GM23338 (cell line): ENCODE measurements at regions not wholly inside any gene's neighbourhood (a gene's known extent, or its start where the extent isn't known, plus 50 kb on each side); places are given as distances from the start of the nearest gene placed in this dataset.

Experiments used
- ATAC-seq: fragments of 200-7000 bp; cut with Tn5 transposase; 3 replicates; pipeline ENCODE4 v1.9.1; 2020
- DNase-seq: peaks from one replicate; pipeline ENCODE4 v3.0.0-alpha.2; 2015; ENCODE audit warnings: low spot score
- H2AFZ ChIP-seq: fragments of 200-600 bp; sonication (generic); 2 replicates; pipeline ENCODE4 v1.8.0; 2016; ENCODE audit warnings: antibody characterized with exemption, mild to moderate bottlenecking, moderate library complexity
- H3F3A ChIP-seq: fragments of 200-600 bp; sonication (generic); replicated peaks from 2 replicates; pipeline ENCODE4 v1.8.0; 2017; ENCODE audit warnings: antibody characterized with exemption, mixed run types, low read depth
- H3K27ac ChIP-seq: fragments of 200-600 bp; sonication (generic); 2 replicates; pipeline ENCODE4 v1.6.1; 2016; ENCODE audit warnings: low read depth
- H3K27me3 ChIP-seq: fragments of 200-600 bp; sonication (generic); 2 replicates; pipeline ENCODE4 v1.8.0; 2016; ENCODE audit warnings: mild to moderate bottlenecking, mixed run types, moderate library complexity; ENCODE audit not compliant: insufficient read depth
- H3K36me3 ChIP-seq: fragments of 200-600 bp; sonication (generic); 2 replicates; pipeline ENCODE4 v1.8.0; 2016; ENCODE audit warnings: mild to moderate bottlenecking; ENCODE audit not compliant: insufficient read depth
- H3K4me1 ChIP-seq: fragments of 200-600 bp; sonication (generic); 2 replicates; pipeline ENCODE4 v1.8.0; 2016; ENCODE audit warnings: mild to moderate bottlenecking, moderate library complexity; ENCODE audit not compliant: insufficient read depth
- H3K4me2 ChIP-seq: fragments of 200-600 bp; sonication (generic); 2 replicates; pipeline ENCODE4 v1.7.1; 2017; ENCODE audit warnings: mixed run types
- H3K4me3 ChIP-seq: fragments of 200-600 bp; sonication (generic); 2 replicates; pipeline ENCODE4 v1.6.1; 2016; ENCODE audit warnings: mixed run types
- H3K79me2 ChIP-seq: fragments of 200-600 bp; sonication (generic); replicated peaks from 2 replicates; pipeline ENCODE4 v1.8.0; 2017; ENCODE audit warnings: mild to moderate bottlenecking; ENCODE audit not compliant: insufficient read depth
- H3K9me2 ChIP-seq: fragments of 200-600 bp; sonication (generic); 2 replicates; pipeline ENCODE4 v1.8.0; 2017; ENCODE audit not compliant: insufficient read depth
- H4K20me1 ChIP-seq: fragments of 200-600 bp; sonication (generic); replicated peaks from 2 replicates; pipeline ENCODE4 v1.8.0; 2017; ENCODE audit warnings: mild to moderate bottlenecking; ENCODE audit not compliant: insufficient read depth
- H3K27ac Mint-ChIP-seq: 2 replicates; pipeline ENCODE4 v1.8.0; 2020; ENCODE audit warnings: inconsistent platforms, mild to moderate bottlenecking, moderate library complexity, mixed read lengths
- H3K27me3 Mint-ChIP-seq: 3 replicates; pipeline ENCODE4 v1.8.0; 2022; ENCODE audit warnings: low read depth, mild to moderate bottlenecking, moderate library complexity, mixed read lengths, inconsistent platforms; ENCODE audit not compliant: insufficient read depth, poor library complexity
- H3K36me3 Mint-ChIP-seq: 3 replicates; pipeline ENCODE4 v1.8.0; 2021; ENCODE audit warnings: low read depth, mild to moderate bottlenecking, inconsistent platforms, moderate library complexity, mixed read lengths
- H3K4me1 Mint-ChIP-seq: 3 replicates; pipeline ENCODE4 v1.8.0; 2020; ENCODE audit warnings: mild to moderate bottlenecking, inconsistent platforms, mixed read lengths
- H3K4me3 Mint-ChIP-seq: 3 replicates; pipeline ENCODE4 v1.8.0; 2021; ENCODE audit warnings: moderate library complexity, mild to moderate bottlenecking, inconsistent platforms, mixed read lengths
- H3K9me3 Mint-ChIP-seq: 3 replicates; pipeline ENCODE4 v1.8.0; 2020; ENCODE audit warnings: moderate library complexity, mild to moderate bottlenecking, inconsistent platforms, mixed read lengths
- CREB1 ChIP-seq: fragments of 250-450 bp; sonication (Bioruptor Pico); IDR thresholded peaks from 2 replicates; pipeline ENCODE4 v1.5.0; 2020; ENCODE audit warnings: low read depth, mild to moderate bottlenecking, moderate library complexity
- EZH2 ChIP-seq: fragments of 200-600 bp; sonication (generic); IDR thresholded peaks from one replicate; pipeline ENCODE4 v1.8.0; 2017; ENCODE audit warnings: antibody characterized with exemption, mild to moderate bottlenecking, low read depth; ENCODE audit not compliant: unreplicated experiment
- JUNB ChIP-seq: IDR thresholded peaks from one replicate; pipeline ENCODE4 v1.6.1; 2016; ENCODE audit warnings: antibody characterized with exemption; ENCODE audit not compliant: unreplicated experiment
- NANOG ChIP-seq: IDR thresholded peaks from 2 replicates; pipeline ENCODE4 v1.6.1; 2016; ENCODE audit warnings: antibody characterized with exemption, borderline replicate concordance
- POLR2AphosphoS5 ChIP-seq: IDR thresholded peaks from 2 replicates; pipeline ENCODE4 v1.6.1; 2016; ENCODE audit warnings: antibody characterized with exemption, low read depth
- REST ChIP-seq: IDR thresholded peaks from one replicate; pipeline ENCODE4 v1.6.1; 2018; ENCODE audit warnings: antibody characterized with exemption; ENCODE audit not compliant: unreplicated experiment
- STAT1 ChIP-seq: IDR thresholded peaks from one replicate; pipeline ENCODE4 v1.6.1; 2016; ENCODE audit warnings: antibody characterized with exemption; ENCODE audit not compliant: unreplicated experiment
- ZNF114 ChIP-seq: fragments of 250-450 bp; sonication (Bioruptor Pico); IDR thresholded peaks from 2 replicates; pipeline ENCODE4 v1.5.0; 2020; ENCODE audit warnings: mild to moderate bottlenecking, moderate library complexity
- ZNF331 ChIP-seq: fragments of 250-450 bp; sonication (Bioruptor Pico); IDR thresholded peaks from 2 replicates; pipeline ENCODE4 v1.5.0; 2020; ENCODE audit warnings: low read depth, mild to moderate bottlenecking, moderate library complexity
- ZNF462 ChIP-seq: fragments of 250-450 bp; sonication (Bioruptor Pico); IDR thresholded peaks from 2 replicates; pipeline ENCODE4 v1.5.0; 2020; ENCODE audit warnings: mild to moderate bottlenecking, moderate library complexity
- TF ChIP-seq, protein P1 (sequence below), 2 experiments: fragments of 200-600 bp in 1 of 2; sonication (generic) in 1 of 2; conservative IDR thresholded peaks; 2 replicates each; pipeline versions ENCODE4 v1.5.1 to v1.6.1; 2016 to 2017; ENCODE audit warnings: antibody characterized with exemption in 2 of 2, low read depth in 2 of 2, mild to moderate bottlenecking in 2 of 2, moderate library complexity in 1 of 2

- no peak for ATAC-seq
- no peak overlapping the region for H3K4me2 ChIP-seq
- TF ChIP-seq ZNF114 (no peak), NANOG (no peak), STAT1 (no peak), EZH2 (no peak), ZNF462 (CRISPR knock-in tag) (no peak), JUNB (no peak), CREB1 (no peak), POLR2AphosphoS5 (no peak)
- no peaks in the 10 kb centered on the region for H3K36me3 ChIP-seq
- H3K79me2 ChIP-seq, result no peaks in the 10 kb centered on the region
- H3K27ac ChIP-seq, result no peak overlapping the region
- no peaks in the 10 kb centered on the region for H3K9me2 ChIP-seq
- no peaks in the 10 kb centered on the region for H3K4me1 ChIP-seq
- H2AFZ ChIP-seq, result no peak overlapping the region
- no peaks in the 10 kb centered on the region for H3F3A ChIP-seq
- no peaks in the 10 kb centered on the region for H3K27me3 ChIP-seq
- no peak overlapping the region for H3K27ac Mint-ChIP-seq
- no peak for DNase-seq
- H3K36me3 Mint-ChIP-seq, result no peaks in the 10 kb centered on the region
- peaks cover 3% of the 10 kb centered on the region; the same call in 2 of the 3 replicates for H3K4me1 Mint-ChIP-seq
- H3K27me3 Mint-ChIP-seq, result no peaks in the 10 kb centered on the region
- H3K4me3 ChIP-seq, result no peak overlapping the region
- H4K20me1 ChIP-seq, result no peaks in the 10 kb centered on the region
- H3K4me3 Mint-ChIP-seq, result no peak overlapping the region
- H3K9me3 Mint-ChIP-seq, result no peaks in the 10 kb centered on the region
These were observed 371.6 kb upstream of the ZNF385D start for GRCh38 chr3:22122567-22122966.

DNA sequence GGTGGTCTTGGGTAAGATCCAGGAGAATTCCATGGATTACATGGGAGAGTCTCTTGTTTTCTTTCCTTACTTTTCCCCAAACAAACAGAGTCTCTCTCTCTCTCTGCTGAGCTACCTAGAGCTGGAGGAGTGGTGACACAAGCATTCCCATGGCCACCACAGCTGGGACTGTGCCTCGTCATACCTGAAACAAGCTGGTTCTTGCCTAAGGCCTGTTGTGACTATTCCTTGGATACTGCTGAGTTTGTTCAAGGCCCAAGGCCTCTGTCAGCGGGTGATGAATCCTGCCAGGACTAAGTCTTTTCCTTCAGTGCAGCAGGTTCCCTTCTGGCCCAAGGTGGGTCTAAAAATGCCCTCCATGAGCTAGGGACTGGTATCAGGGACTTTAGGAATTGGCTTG, 378.1 kb upstream of the ZNF385D start:
- ATAC-seq (no peak), DNase-seq (no peak)
- no peak overlapping the region for H3K4me3 ChIP-seq
- H3K9me3 Mint-ChIP-seq, result no peaks in the 10 kb centered on the region
- H3K27ac ChIP-seq, result no peak overlapping the region
- H3K4me1 ChIP-seq, result no peaks in the 10 kb centered on the region
- no peaks in the 10 kb centered on the region for H3K4me1 Mint-ChIP-seq
- no peak overlapping the region for H3K27ac Mint-ChIP-seq
- no peaks in the 10 kb centered on the region for H3K79me2 ChIP-seq
- H3K27me3 ChIP-seq, result no peaks in the 10 kb centered on the region
- H3K27me3 Mint-ChIP-seq, result no peaks in the 10 kb centered on the region
- no peaks in the 10 kb centered on the region for H4K20me1 ChIP-seq
- H3K36me3 Mint-ChIP-seq, result no peaks in the 10 kb centered on the region
- no peaks in the 10 kb centered on the region for H3F3A ChIP-seq
- H3K4me2 ChIP-seq, result no peak overlapping the region
- no peaks in the 10 kb centered on the region for H3K9me2 ChIP-seq
- no peak overlapping the region for H3K4me3 Mint-ChIP-seq
- no peak overlapping the region for H2AFZ ChIP-seq
- no peaks in the 10 kb centered on the region for H3K36me3 ChIP-seq
- TF ChIP-seq EZH2 (no peak), JUNB (no peak), ZNF331 (no peak), POLR2AphosphoS5 (no peak), REST (no peak), CREB1 (no peak)
- TF ChIP-seq, protein P1, sequence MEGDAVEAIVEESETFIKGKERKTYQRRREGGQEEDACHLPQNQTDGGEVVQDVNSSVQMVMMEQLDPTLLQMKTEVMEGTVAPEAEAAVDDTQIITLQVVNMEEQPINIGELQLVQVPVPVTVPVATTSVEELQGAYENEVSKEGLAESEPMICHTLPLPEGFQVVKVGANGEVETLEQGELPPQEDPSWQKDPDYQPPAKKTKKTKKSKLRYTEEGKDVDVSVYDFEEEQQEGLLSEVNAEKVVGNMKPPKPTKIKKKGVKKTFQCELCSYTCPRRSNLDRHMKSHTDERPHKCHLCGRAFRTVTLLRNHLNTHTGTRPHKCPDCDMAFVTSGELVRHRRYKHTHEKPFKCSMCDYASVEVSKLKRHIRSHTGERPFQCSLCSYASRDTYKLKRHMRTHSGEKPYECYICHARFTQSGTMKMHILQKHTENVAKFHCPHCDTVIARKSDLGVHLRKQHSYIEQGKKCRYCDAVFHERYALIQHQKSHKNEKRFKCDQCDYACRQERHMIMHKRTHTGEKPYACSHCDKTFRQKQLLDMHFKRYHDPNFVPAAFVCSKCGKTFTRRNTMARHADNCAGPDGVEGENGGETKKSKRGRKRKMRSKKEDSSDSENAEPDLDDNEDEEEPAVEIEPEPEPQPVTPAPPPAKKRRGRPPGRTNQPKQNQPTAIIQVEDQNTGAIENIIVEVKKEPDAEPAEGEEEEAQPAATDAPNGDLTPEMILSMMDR (conservative IDR thresholded peaks at IDR 0.05; ENCODE audit: low read depth in 2 of 2), result no peak
